Midbrain (tissue), 1 donor: ENCODE measurements at regions not wholly inside any gene's neighbourhood (a gene's known extent, or its start where the extent isn't known, plus 50 kb on each side); places are given as distances from the start of the nearest gene placed in this dataset.
"Not testable (repeated sequence)": the region's sequence is repeated elsewhere in the genome, so short reads cannot be mapped to it uniquely, and the experiment has no call there.

Experiments used
- DNase-seq: peaks from one replicate; lab custom pipeline; 2025; lab: John Stamatoyannopoulos, UW

- peak; percentile 12 for DNase-seq
These were observed 102.4 kb upstream of the CADM1 start for GRCh38 chr11:115606498-115607220.

GRCh38 chr11:115605871-115606497 lies 101.8 kb upstream of the CADM1 start:
- no peak for DNase-seq

- DNase-seq, result not testable (repeated sequence)
These were observed 101.2 kb upstream of the CADM1 start for GRCh38 chr11:115605397-115605796.

GRCh38 chr11:115599125-115599524 lies 94.9 kb upstream of the CADM1 start:
- no peak for DNase-seq

DNA sequence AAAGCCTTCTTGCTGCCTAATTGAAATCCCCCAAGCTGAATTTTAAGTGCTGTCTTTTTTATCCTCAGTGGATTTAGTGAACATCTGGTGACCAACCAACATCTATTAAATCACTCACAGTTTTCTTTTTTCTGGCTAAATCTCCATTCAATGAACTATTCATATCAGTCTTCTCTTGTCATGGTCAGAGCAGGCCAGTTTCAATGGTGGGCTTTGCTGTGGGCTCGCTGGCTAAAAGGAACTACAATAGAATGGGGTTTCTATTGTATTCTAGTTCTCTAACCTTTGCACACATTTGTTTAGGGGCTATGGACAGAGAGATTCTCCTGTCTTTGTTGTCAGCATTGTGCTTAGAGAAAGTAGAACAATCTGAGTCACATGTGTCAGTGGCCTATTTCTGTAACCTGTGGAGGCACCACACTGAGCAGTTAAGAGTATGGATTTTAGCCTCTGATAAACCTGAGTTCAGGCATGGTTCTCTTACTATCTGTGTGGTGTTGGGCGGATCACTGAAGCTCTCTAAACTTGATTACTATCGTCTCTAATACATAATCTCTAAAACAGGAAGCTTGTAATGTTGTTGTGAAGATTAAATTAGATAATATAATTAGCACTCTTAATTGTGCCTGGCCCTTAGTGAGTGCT lies 94.2 kb upstream of the CADM1 start:
- DNase-seq, result no peak

GRCh38 chr11:115591380-115591779 lies 87.2 kb upstream of the CADM1 start:
- no peak for DNase-seq

GRCh38 chr11:115590254-115590653 lies 86.0 kb upstream of the CADM1 start:
- DNase-seq, result no peak

DNA sequence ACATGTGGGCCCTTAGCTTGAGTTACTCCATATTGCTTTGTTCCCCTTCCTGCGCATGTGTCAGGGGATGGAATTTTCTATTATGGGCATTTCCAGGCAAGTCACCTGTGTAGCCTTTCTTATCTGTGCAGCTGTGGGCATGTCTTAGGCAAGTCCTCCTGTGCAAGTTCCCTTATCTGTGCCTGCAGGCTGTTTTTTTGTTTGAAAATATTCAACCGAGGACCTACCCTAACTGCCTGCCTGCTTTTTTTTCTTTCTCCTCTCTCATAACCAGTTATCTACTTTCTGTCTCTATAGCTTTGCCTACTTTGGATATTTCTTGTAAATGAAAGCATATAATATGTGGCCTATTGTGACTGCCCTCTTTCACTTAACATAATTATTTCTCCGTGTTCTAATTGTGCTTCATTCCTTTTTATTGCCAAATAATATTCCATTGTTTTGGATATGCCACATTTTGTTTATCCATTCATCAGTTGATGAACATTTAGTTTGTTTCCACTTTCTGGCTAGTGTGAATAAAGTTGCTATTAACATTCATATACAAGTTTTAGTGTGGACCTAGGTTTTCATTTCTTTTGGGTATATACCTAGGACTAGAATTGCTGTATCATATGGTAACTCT lies 83.6 kb upstream of the CADM1 start:
- DNase-seq, result no peak

GRCh38 chr11:115585361-115586024 lies 81.3 kb upstream of the CADM1 start:
- no peak for DNase-seq

DNA sequence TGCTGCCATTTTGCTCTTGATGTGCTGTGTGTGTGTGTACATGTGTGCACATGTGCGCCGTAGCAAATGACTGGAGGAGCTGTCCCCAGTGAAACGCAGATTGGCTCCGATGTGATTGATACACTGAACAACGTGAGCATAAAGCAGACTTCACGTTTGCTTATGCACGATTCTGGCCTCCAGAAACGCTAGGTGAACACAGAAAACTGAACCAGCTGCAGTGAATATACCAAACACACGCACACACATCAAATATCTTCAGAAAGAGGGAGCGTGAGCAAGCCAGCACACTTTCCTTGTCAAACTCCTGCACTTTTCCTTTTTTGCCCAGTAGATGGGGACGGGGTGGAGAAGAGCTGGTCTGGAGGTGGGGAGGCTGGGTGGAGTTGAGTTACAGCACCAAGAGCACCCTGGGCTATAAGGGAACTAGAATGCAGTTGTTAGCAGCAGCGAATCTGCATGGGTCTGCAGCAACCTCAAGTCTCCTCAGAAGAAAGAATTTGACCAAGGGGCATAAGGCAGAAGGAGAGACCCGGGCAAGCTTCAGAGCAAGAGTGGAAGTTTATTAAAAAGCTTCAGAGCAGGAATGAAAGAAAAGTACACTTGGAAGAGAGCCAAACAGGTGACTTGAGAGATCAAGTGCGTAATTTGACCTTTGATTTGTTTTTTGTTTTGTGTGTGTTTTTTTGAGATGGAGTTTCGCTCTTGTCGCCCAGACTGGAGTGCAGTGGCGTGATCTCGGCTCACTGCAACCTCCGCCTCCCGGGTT lies 77.8 kb upstream of the CADM1 start:
- no peak for DNase-seq

GRCh38 chr11:115580927-115581680 lies 76.9 kb upstream of the CADM1 start:
- no peak for DNase-seq

DNA sequence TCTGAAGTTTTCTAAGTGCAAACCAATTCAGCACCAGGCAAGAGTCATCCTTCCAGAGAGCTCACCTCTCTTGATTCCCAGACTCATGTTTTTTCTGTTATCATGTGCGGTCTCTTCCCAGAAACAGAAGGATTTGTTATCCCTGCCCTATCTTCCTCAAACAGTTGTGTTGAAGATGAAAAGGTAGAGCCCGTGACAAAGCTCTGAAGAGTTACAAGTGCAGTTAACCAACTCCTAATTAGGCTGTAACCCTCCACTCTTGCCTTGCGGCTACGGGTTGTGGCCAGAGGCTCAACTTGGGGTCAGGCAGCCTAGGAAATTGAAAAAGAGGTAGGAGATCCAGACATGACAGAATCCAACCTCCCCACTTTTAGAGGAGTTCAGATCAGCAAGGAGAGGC lies 76.2 kb upstream of the CADM1 start:
- no peak for DNase-seq

GRCh38 chr11:115579181-115579825 lies 75.1 kb upstream of the CADM1 start:
- no peak for DNase-seq

DNA sequence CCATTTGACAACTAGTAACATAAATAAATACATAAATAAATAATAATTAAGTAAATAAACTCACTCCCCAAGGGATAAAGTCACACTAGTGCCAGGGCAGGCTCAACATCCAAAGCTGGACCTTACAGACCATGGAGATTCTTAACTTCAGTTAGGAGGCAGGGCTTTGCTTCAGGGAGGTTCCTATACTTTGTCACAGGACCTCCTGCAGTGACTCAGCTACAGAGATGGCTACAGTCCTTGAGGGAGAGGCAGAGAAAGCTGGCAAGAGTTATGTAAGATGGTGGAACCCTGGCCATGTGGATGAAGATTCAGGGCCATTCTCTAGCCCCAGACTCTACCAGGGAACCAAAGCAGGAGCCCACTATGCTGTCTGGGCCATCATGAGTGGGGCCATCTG lies 74.1 kb upstream of the CADM1 start:
- no peak for DNase-seq

- DNase-seq, result no peak
These were observed 73.5 kb upstream of the CADM1 start for GRCh38 chr11:115577701-115578100.

DNA sequence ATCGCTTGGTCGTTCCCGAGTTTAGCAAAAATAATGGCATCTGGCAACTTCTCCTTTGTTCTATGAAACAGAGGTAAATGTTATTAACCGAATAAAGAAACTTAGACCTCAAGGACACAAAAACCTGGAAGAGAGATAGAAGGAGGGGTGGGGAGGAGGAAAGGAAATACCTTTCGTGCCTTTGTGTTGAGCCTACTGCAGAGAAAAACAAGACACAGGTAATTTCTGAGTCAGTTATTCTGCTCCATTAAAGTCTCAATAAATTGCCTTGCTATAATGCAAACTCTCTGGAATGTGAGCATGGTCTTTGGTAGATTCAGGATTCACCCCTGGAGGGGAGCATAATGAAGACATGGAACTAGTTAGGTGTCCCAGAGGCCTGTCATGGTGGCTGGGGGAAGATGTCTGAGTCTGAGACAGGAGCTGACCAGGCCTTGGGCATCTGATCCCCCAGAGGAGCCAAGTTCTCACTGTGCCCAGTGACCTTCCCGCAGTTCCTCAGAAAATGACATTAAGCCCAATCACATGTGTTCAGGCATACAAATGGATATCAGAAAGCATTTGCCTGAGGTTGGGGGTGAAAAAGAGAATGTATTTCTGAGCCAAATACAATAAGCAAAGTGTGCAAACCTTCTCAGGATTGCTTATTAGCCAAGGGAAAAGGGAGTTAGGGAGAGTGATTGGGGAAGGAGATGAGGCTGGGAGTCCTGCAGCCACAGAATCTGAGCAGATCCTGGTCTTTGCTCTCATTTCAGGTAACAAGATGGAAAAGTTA lies 72.6 kb upstream of the CADM1 start:
- no peak for DNase-seq

GRCh38 chr11:115572551-115572950 lies 68.3 kb upstream of the CADM1 start:
- DNase-seq, result no peak

DNA sequence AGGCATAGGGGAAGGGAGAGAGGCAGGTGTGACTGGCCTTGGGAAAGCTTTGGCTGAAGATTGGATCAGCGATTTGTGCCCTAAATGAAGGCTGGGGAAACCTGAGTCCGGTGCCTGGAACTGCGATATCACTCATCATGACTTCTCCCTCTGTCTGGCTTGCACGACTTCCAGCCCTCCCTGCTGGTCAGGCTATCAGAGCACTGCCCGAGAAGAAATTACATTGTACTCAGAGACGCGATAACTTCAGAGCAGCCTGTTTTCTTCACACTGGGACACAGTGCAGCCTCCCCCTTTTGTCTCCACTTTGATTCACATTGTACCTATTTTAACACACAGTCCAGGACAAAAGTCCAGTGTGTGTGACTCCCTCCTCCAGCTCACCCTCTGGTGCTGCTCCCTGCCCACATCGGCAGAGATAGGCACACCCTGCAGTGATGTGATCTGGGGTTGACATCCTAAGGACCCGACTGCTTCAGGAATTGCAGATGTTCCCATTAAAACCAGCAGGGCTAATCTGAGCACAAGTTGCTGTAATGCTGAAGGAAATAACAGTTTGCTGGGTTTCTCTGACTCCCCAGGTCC lies 62.1 kb upstream of the CADM1 start:
- DNase-seq, result no peak

- DNase-seq, result no peak
These were observed 60.6 kb upstream of the CADM1 start for GRCh38 chr11:115564851-115565250.
